Fibroblast of villous mesenchyme (primary cell): ENCODE measurements at regions not wholly inside any gene's neighbourhood (a gene's known extent, or its start where the extent isn't known, plus 50 kb on each side); places are given as distances from the start of the nearest gene placed in this dataset.
A peak's percentile ranks its signal among the peaks of the same experiment; 100 is the strongest.

ENCODE experiments used
- DNase-seq: peaks from one replicate; pipeline ENCODE4 v3.0.0-alpha.2; 2010; ENCODE audit warnings: low read depth
- H3K4me3 ChIP-seq: 2 replicates; pipeline ENCODE4 v1.5.1; 2011; ENCODE audit warnings: low read depth, mild to moderate bottlenecking, low read length
- TF ChIP-seq, protein P1 (sequence below): IDR thresholded peaks from 2 replicates; pipeline ENCODE4 v1.5.1; 2012; ENCODE audit warnings: low read depth, mild to moderate bottlenecking, low read length; ENCODE audit not compliant: insufficient read depth

DNA sequence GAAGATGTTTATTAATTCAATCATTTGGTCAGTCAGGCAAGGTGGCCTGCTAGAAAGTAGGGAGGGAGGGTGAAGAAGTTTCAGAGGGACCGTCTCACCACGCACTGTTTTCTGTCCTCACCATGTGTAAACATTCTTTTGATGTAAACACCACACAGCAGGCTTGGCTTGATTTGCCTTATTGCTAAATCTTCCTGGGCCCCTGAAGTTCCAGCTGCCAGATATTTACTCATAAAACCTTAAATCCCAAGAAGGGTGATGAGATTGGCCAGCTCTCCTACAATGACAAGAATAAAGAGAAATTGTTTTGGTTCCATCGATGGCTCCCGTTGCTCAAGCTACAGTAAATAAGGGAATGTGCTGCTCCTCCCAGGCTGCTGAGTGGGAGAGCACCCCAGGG lies 198.2 kb upstream of the TMTC4 start:
- no peak overlapping the region for H3K4me3 ChIP-seq

DNA sequence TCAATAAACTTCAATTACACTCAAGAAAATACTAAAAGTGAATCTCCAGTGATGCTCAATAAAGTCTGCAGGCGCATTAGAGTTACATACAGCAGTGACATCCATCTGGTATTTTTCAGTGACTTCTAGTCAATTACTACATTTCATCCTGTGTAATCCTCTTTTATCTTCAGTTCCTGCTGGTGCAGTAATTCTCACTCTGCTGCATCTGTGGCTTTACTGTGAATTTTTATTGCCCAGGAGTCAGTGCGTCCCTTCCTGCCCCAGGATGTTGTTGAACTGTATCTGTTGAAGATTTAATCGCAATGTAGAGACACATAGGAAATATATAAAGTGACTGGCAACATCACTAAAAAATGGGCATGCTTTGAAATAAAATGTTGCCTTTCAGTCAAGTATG lies 196.3 kb upstream of the TMTC4 start:
- DNase-seq: no peak
- no peak overlapping the region for H3K4me3 ChIP-seq
- TF ChIP-seq, protein P1, sequence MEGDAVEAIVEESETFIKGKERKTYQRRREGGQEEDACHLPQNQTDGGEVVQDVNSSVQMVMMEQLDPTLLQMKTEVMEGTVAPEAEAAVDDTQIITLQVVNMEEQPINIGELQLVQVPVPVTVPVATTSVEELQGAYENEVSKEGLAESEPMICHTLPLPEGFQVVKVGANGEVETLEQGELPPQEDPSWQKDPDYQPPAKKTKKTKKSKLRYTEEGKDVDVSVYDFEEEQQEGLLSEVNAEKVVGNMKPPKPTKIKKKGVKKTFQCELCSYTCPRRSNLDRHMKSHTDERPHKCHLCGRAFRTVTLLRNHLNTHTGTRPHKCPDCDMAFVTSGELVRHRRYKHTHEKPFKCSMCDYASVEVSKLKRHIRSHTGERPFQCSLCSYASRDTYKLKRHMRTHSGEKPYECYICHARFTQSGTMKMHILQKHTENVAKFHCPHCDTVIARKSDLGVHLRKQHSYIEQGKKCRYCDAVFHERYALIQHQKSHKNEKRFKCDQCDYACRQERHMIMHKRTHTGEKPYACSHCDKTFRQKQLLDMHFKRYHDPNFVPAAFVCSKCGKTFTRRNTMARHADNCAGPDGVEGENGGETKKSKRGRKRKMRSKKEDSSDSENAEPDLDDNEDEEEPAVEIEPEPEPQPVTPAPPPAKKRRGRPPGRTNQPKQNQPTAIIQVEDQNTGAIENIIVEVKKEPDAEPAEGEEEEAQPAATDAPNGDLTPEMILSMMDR: no peak

More for the DNA sequence above, 198.2 kb upstream of the TMTC4 start:
- TF ChIP-seq, protein P1: no peak
- peak; percentile 88 for DNase-seq

DNA sequence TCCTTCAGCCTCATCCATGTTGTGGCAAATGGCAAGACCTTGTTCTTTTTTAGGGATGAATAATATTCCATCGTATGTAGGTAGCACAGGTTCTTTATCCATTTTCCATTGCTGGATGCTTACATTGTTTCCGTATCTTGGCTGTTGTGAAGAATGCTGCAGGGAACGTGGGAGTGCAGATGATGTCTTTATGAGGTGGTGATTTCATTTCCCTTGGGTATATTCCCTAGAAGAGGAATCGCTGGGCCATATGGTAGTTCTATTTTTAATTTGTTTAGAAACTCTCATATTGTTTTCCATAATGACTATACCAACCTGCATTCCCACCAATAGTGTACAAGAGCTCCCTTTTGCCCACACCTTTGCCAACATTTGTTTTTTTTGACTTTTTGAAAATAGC lies 186.3 kb upstream of the TMTC4 start:
- TF ChIP-seq, protein P1: no peak
- peak; percentile 50 for DNase-seq
- no peak overlapping the region for H3K4me3 ChIP-seq

DNA sequence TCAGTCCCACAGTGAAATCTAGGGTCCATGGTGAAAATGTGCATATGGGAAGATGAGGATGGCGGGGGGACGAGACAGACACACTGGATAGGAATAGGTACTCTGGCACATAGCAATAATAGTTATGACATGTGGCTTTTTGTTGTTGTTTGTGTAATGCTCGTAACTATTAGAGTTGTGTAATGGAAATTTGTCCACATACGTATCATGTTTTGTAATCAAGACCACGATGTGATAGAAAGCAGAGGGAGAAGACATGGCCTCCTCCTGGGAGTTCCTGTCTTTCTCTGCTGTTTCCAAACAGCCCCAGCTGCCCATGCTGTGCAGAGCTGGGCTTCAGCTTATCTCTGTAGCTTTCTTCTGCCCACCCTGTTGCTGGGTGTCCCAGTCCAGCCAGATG lies 185.3 kb upstream of the TMTC4 start:
- TF ChIP-seq, protein P1: no peak
- DNase-seq: peak; percentile 67
- H3K4me3 ChIP-seq: no peak overlapping the region

DNA sequence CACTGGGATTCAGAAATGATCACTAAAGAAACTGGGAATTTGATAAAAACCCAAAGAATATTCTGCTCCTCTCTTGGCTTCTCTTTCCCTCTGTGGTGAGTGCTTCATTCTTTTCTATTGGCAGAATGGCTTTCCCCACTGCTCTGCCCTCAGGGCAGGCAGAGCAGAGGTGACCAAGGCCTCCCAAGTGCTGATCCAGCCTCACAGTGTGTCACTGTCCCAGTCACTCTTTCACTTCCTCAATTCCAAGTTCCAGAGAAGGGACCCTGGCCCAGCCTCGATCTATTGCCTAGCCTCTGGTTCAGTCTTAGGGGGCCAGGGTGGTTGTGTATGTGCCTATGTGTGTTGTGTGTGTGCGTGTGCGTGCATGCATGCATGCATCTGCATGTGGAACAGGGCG lies 180.6 kb upstream of the TMTC4 start:
- no peak overlapping the region for H3K4me3 ChIP-seq
- TF ChIP-seq, protein P1: no peak
- no peak for DNase-seq

DNA sequence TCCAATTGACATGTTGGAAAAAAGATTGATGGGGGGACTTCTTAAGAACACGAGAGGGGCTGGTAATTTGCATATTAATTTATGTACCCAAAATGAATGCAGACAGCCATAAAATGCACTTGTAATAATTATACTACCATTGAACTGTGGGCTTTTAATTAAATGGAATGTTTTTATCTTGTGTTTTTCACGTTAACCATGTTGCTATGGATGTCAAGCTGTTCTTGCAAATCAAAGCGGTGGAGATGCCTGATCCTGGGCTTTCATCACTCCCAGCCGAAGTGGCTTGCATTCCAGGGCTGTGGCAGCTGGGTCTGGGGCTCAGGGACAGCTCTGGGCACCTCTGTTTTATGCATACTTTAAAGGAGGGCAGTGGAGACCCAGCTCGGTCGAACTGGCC lies 179.4 kb upstream of the TMTC4 start:
- DNase-seq: no peak
- no peak overlapping the region for H3K4me3 ChIP-seq
- TF ChIP-seq, protein P1: no peak

DNA sequence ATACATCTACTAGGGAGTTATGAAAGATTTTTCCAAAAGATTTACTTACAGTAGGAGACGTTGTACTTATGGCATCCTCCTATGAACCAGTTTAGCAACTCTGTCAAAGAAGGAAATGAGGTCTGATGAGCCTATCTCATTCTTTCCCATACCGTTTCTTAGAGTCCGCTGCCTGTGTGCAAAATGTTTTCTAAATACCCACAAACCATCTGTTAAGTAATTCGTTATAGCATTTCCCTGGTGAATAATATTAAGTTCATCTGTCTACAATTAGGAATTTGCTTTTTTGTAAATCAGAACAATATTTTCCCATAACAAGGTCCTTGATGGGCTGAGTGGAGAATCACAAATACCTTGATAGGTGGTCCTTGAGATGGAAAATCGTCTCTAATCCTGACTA lies 178.8 kb upstream of the TMTC4 start:
- TF ChIP-seq, protein P1: no peak
- no peak overlapping the region for H3K4me3 ChIP-seq
- no peak for DNase-seq
